H9 (cell line): ENCODE measurements at regions not wholly inside any gene's neighbourhood (a gene's known extent, or its start where the extent isn't known, plus 50 kb on each side); places are given as distances from the start of the nearest gene placed in this dataset.

Experiments used
- DNase-seq: peaks from one replicate; pipeline ENCODE4 v3.0.0-alpha.2; 2017
- H2AFZ ChIP-seq: one replicate; pipeline ENCODE4 v1.6.1; 2013; ENCODE audit warnings: mild to moderate bottlenecking, low read length, control low read depth, moderate library complexity
- H2AK5ac ChIP-seq: 2 replicates; pipeline ENCODE4 v1.6.1; 2013; ENCODE audit warnings: low read length, control low read depth, mixed read lengths; ENCODE audit not compliant: insufficient read length
- H2BK120ac ChIP-seq: one replicate; pipeline ENCODE4 v1.6.1; 2013; ENCODE audit warnings: low read depth, mild to moderate bottlenecking, low read length, control low read depth, inconsistent platforms; ENCODE audit not compliant: poor library complexity, severe bottlenecking
- H2BK12ac ChIP-seq: 2 replicates; pipeline ENCODE4 v1.6.1; 2013; ENCODE audit warnings: low read length, control low read depth, mixed read lengths, low read depth; ENCODE audit not compliant: insufficient read length
- H2BK15ac ChIP-seq: 2 replicates; pipeline ENCODE4 v1.6.1; 2013; ENCODE audit warnings: low read depth, low read length, control low read depth
- H2BK20ac ChIP-seq: one replicate; pipeline ENCODE4 v1.6.1; 2013; ENCODE audit warnings: low read depth, mild to moderate bottlenecking, low read length, control low read depth, inconsistent platforms; ENCODE audit not compliant: poor library complexity, severe bottlenecking
- H2BK5ac ChIP-seq: 2 replicates; pipeline ENCODE4 v1.6.1; 2013; ENCODE audit warnings: low read length, control low read depth, mixed read lengths; ENCODE audit not compliant: insufficient read length
- H3K14ac ChIP-seq: 2 replicates; pipeline ENCODE4 v1.6.1; 2013; ENCODE audit warnings: low read length, control low read depth; ENCODE audit not compliant: insufficient read depth
- H3K18ac ChIP-seq: 2 replicates; pipeline ENCODE4 v1.6.1; 2013; ENCODE audit warnings: low read depth, mild to moderate bottlenecking, mixed read lengths, low read length, control low read depth; ENCODE audit not compliant: insufficient read length
- H3K23ac ChIP-seq: 2 replicates; pipeline ENCODE4 v1.6.1; 2013; ENCODE audit warnings: low read length, control low read depth, mixed read lengths, low read depth; ENCODE audit not compliant: insufficient read length
- H3K23me2 ChIP-seq: 2 replicates; pipeline ENCODE4 v1.6.1; 2013; ENCODE audit warnings: low read depth, mild to moderate bottlenecking, mixed read lengths, low read length, control low read depth; ENCODE audit not compliant: insufficient read length, poor library complexity, severe bottlenecking
- H3K27ac ChIP-seq: 2 replicates; pipeline ENCODE4 v1.5.1; 2013; ENCODE audit warnings: low read length, control low read depth, mixed read lengths, low read depth; ENCODE audit not compliant: insufficient read length
- H3K27me3 ChIP-seq: 2 replicates; pipeline ENCODE4 v1.6.1; 2013; ENCODE audit warnings: low read length, control low read depth, inconsistent platforms; ENCODE audit not compliant: insufficient read depth
- H3K4ac ChIP-seq: 2 replicates; pipeline ENCODE4 v1.6.1; 2013; ENCODE audit warnings: low read depth, mild to moderate bottlenecking, control low read depth, inconsistent platforms, low read length, moderate library complexity
- H3K4me1 ChIP-seq: 2 replicates; pipeline ENCODE4 v1.6.1; 2013; ENCODE audit warnings: low read length, control low read depth, inconsistent platforms; ENCODE audit not compliant: insufficient read depth
- H3K4me2 ChIP-seq: 2 replicates; pipeline ENCODE4 v1.6.1; 2013; ENCODE audit warnings: low read length, control low read depth, mixed read lengths; ENCODE audit not compliant: insufficient read length, insufficient read depth
- H3K56ac ChIP-seq: 2 replicates; pipeline ENCODE4 v1.6.1; 2013; ENCODE audit warnings: low read depth, mild to moderate bottlenecking, mixed read lengths, low read length, control low read depth; ENCODE audit not compliant: insufficient read length
- H3K79me1 ChIP-seq: 2 replicates; pipeline ENCODE4 v1.6.1; 2013; ENCODE audit warnings: low read depth, mild to moderate bottlenecking, moderate library complexity, low read length, control low read depth, inconsistent platforms; ENCODE audit not compliant: insufficient read depth, poor library complexity, severe bottlenecking
- H3K79me2 ChIP-seq: 2 replicates; pipeline ENCODE4 v1.6.1; 2013; ENCODE audit warnings: low read length, control low read depth, inconsistent platforms; ENCODE audit not compliant: insufficient read depth
- H3K9ac ChIP-seq: 2 replicates; pipeline ENCODE4 v1.6.1; 2013; ENCODE audit warnings: low read length, control low read depth, mixed read lengths; ENCODE audit not compliant: insufficient read length; ENCODE audit errors: extremely low read depth
- H3K9me3 ChIP-seq: one replicate; pipeline ENCODE4 v1.6.1; 2013; ENCODE audit warnings: low read depth, low read length, inconsistent platforms; ENCODE audit not compliant: control insufficient read depth
- H3T11ph ChIP-seq: one replicate; pipeline ENCODE4 v1.6.1; 2013; ENCODE audit warnings: mild to moderate bottlenecking, low read length, control low read depth, inconsistent platforms
- H4K20me1 ChIP-seq: one replicate; pipeline ENCODE4 v1.6.1; 2013; ENCODE audit not compliant: control insufficient read depth, insufficient read length, insufficient read depth
- H4K5ac ChIP-seq: 2 replicates; pipeline ENCODE4 v1.6.1; 2013; ENCODE audit warnings: low read depth, mild to moderate bottlenecking, mixed read lengths, low read length, control low read depth; ENCODE audit not compliant: insufficient read length
- H4K8ac ChIP-seq: replicated peaks from 2 replicates; pipeline ENCODE4 v1.6.1; 2013; ENCODE audit warnings: low read length, control low read depth, mixed read lengths, low read depth; ENCODE audit not compliant: insufficient read length
- H4K91ac ChIP-seq: 2 replicates; pipeline ENCODE4 v1.6.1; 2013; ENCODE audit warnings: low read depth, mild to moderate bottlenecking, moderate library complexity, mixed read lengths, low read length, control low read depth; ENCODE audit not compliant: insufficient read length
- H3K27ac Mint-ChIP-seq, 3 experiments: 2 replicates in 2 of 3; 3 replicates in 1 of 3; pipeline ENCODE4 v1.8.0; 2020 to 2021; ENCODE audit warnings: mixed read lengths in 3 of 3, mild to moderate bottlenecking in 1 of 3, moderate library complexity in 1 of 3
- H3K27me3 Mint-ChIP-seq: 2 replicates; pipeline ENCODE4 v1.8.0; 2021; ENCODE audit warnings: low read depth, mild to moderate bottlenecking, moderate library complexity, mixed read lengths
- H3K36me3 Mint-ChIP-seq, 3 experiments: 2 replicates in 2 of 3; 3 replicates in 1 of 3; pipeline ENCODE4 v1.8.0; 2020 to 2021; ENCODE audit warnings: low read depth in 3 of 3, mixed read lengths in 3 of 3; ENCODE audit not compliant: insufficient read depth in 1 of 3
- H3K4me1 Mint-ChIP-seq, 2 experiments: 2 replicates each; pipeline ENCODE4 v1.8.0; 2020; ENCODE audit warnings: mixed read lengths in 2 of 2
- H3K4me3 Mint-ChIP-seq, 2 experiments: 2 replicates in 1 of 2; 3 replicates in 1 of 2; pipeline ENCODE4 v1.8.0; 2020 to 2021; ENCODE audit warnings: mild to moderate bottlenecking in 2 of 2, mixed read lengths in 2 of 2, moderate library complexity in 1 of 2
- H3K9me3 Mint-ChIP-seq, 2 experiments: 2 replicates in 1 of 2; 3 replicates in 1 of 2; pipeline ENCODE4 v1.8.0; 2020; ENCODE audit warnings: mild to moderate bottlenecking in 2 of 2, mixed read lengths in 2 of 2, moderate library complexity in 1 of 2
- TF ChIP-seq, protein P1 (sequence below): fragments of 200-600 bp; sonication (generic); conservative IDR thresholded peaks from 3 replicates; pipeline ENCODE4 v1.8.0; 2021; ENCODE audit warnings: antibody characterized with exemption, mild to moderate bottlenecking

GRCh38 chr11:127202105-127202504 is 201.5 kb upstream of the KIRREL3 start:
- Mint-ChIP-seq H3K4me1 (no peaks in the 10 kb centered on the region), H3K36me3 (peaks cover 0 to 8% (median 0%) of the 10 kb centered on the region in 3 experiments; a peak in 2 of 7 replicates), H3K4me3 (no peak overlapping the region), H3K27ac (no peak overlapping the region), H3K9me3 (peaks cover 9 to 21% of the 10 kb centered on the region in 2 experiments; a peak in 4 of 5 replicates), H3K27me3 (peaks cover 2% of the 10 kb centered on the region; the same call in 1 of the 2 replicates)
- no peak overlapping the region for H2BK5ac ChIP-seq
- no peak overlapping the region for H2BK12ac ChIP-seq
- no peak overlapping the region for H3T11ph ChIP-seq
- H3K79me2 ChIP-seq, result no peaks in the 10 kb centered on the region
- TF ChIP-seq, protein P1, sequence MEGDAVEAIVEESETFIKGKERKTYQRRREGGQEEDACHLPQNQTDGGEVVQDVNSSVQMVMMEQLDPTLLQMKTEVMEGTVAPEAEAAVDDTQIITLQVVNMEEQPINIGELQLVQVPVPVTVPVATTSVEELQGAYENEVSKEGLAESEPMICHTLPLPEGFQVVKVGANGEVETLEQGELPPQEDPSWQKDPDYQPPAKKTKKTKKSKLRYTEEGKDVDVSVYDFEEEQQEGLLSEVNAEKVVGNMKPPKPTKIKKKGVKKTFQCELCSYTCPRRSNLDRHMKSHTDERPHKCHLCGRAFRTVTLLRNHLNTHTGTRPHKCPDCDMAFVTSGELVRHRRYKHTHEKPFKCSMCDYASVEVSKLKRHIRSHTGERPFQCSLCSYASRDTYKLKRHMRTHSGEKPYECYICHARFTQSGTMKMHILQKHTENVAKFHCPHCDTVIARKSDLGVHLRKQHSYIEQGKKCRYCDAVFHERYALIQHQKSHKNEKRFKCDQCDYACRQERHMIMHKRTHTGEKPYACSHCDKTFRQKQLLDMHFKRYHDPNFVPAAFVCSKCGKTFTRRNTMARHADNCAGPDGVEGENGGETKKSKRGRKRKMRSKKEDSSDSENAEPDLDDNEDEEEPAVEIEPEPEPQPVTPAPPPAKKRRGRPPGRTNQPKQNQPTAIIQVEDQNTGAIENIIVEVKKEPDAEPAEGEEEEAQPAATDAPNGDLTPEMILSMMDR, result no peak
- no peaks in the 10 kb centered on the region for H3K9me3 ChIP-seq
- DNase-seq, result no peak
- no peak overlapping the region for H3K14ac ChIP-seq
- H3K9ac ChIP-seq, result no peak overlapping the region
- H3K56ac ChIP-seq, result no peak overlapping the region
- no peak overlapping the region for H4K8ac ChIP-seq
- H4K20me1 ChIP-seq, result no peaks in the 10 kb centered on the region
- H2BK20ac ChIP-seq, result no peak overlapping the region
- no peaks in the 10 kb centered on the region for H3K79me1 ChIP-seq
- no peaks in the 10 kb centered on the region for H3K23me2 ChIP-seq
- H4K5ac ChIP-seq, result no peak overlapping the region
- no peak overlapping the region for H3K18ac ChIP-seq
- H4K91ac ChIP-seq, result no peak overlapping the region
- no peak overlapping the region for H2AFZ ChIP-seq
- no peak overlapping the region for H3K23ac ChIP-seq
- H3K4me2 ChIP-seq, result no peak overlapping the region
- no peak overlapping the region for H3K4ac ChIP-seq
- H2AK5ac ChIP-seq, result no peak overlapping the region
- H2BK15ac ChIP-seq, result no peak overlapping the region
- H3K27me3 ChIP-seq, result no peaks in the 10 kb centered on the region
- no peaks in the 10 kb centered on the region for H3K4me1 ChIP-seq
- no peak overlapping the region for H2BK120ac ChIP-seq
- H3K27ac ChIP-seq, result no peak overlapping the region
